ENCODE measurements at regions not wholly inside any gene's neighbourhood (a gene's known extent, or its start where the extent isn't known, plus 50 kb on each side); places are given as distances from the start of the nearest gene placed in this dataset.

- TF ChIP-seq POLR2A (IDR thresholded peaks at IDR 0.05): no peak
- TF ChIP-seq, protein P1, sequence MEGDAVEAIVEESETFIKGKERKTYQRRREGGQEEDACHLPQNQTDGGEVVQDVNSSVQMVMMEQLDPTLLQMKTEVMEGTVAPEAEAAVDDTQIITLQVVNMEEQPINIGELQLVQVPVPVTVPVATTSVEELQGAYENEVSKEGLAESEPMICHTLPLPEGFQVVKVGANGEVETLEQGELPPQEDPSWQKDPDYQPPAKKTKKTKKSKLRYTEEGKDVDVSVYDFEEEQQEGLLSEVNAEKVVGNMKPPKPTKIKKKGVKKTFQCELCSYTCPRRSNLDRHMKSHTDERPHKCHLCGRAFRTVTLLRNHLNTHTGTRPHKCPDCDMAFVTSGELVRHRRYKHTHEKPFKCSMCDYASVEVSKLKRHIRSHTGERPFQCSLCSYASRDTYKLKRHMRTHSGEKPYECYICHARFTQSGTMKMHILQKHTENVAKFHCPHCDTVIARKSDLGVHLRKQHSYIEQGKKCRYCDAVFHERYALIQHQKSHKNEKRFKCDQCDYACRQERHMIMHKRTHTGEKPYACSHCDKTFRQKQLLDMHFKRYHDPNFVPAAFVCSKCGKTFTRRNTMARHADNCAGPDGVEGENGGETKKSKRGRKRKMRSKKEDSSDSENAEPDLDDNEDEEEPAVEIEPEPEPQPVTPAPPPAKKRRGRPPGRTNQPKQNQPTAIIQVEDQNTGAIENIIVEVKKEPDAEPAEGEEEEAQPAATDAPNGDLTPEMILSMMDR (IDR thresholded peaks at IDR 0.05): no peak
These were observed 1026.3 kb downstream of the CDH9 start for GRCh38 chr5:26012078-26012477.

All from tibial nerve (tissue), 3 donors.